Retinal pigment epithelial cell (primary cell): ENCODE measurements at regions not wholly inside any gene's neighbourhood (a gene's known extent, or its start where the extent isn't known, plus 50 kb on each side); places are given as distances from the start of the nearest gene placed in this dataset.

ENCODE experiments used
- DNase-seq: peaks from one replicate; pipeline ENCODE4 v3.0.0-alpha.2; 2010; ENCODE audit warnings: low read depth
- H3K4me3 ChIP-seq: 2 replicates; pipeline ENCODE4 v1.5.1; 2011; ENCODE audit warnings: mild to moderate bottlenecking, low read length, control low read depth, moderate library complexity
- TF ChIP-seq, protein P1 (sequence below): conservative IDR thresholded peaks from 2 replicates; pipeline ENCODE4 v1.5.1; 2011; ENCODE audit warnings: low read depth, low read length, control low read depth, inconsistent platforms

DNA sequence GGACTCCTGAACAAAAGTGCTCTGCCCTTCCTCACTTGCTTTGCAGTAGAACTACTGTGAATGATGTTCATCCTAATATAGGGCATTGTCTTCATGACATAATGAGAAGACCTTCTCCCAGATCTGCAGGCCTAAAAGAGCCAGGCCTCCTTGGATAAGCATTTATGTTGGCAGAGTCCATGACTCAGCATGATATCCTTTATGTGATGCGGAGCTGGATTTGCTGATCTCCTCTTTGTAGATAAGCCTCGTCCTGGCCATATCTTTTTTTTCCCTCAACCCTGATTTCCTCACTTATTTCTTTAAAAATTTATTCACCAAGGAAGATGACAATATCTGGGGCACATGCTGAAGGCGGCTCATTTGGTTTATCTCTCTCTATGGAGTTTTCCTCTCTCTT, 62.4 kb upstream of the TAS2R1 start:
- TF ChIP-seq, protein P1, sequence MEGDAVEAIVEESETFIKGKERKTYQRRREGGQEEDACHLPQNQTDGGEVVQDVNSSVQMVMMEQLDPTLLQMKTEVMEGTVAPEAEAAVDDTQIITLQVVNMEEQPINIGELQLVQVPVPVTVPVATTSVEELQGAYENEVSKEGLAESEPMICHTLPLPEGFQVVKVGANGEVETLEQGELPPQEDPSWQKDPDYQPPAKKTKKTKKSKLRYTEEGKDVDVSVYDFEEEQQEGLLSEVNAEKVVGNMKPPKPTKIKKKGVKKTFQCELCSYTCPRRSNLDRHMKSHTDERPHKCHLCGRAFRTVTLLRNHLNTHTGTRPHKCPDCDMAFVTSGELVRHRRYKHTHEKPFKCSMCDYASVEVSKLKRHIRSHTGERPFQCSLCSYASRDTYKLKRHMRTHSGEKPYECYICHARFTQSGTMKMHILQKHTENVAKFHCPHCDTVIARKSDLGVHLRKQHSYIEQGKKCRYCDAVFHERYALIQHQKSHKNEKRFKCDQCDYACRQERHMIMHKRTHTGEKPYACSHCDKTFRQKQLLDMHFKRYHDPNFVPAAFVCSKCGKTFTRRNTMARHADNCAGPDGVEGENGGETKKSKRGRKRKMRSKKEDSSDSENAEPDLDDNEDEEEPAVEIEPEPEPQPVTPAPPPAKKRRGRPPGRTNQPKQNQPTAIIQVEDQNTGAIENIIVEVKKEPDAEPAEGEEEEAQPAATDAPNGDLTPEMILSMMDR = no peak
- no peak overlapping the region for H3K4me3 ChIP-seq
- DNase-seq = no peak

DNA sequence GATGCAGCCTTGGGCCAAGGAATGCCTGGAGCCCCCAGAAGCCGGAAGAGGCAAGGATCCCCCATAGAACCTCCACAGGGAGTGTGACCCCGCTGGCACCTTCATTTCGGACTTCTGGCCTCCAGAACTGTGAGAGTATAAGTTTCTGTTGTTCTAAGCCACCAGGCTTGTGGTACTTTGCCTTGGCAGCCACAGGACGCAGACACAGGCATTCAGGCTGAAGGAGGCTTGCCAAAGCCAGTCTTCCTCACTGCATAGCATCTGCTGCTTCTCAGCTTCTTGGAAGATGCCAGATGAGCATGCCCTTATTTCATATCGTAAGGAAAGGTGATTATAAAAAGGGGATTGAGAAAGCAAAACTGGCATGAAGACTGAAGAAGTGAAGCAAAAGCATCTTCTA, 61.1 kb upstream of the TAS2R1 start:
- DNase-seq = no peak
- TF ChIP-seq, protein P1 = no peak

DNA sequence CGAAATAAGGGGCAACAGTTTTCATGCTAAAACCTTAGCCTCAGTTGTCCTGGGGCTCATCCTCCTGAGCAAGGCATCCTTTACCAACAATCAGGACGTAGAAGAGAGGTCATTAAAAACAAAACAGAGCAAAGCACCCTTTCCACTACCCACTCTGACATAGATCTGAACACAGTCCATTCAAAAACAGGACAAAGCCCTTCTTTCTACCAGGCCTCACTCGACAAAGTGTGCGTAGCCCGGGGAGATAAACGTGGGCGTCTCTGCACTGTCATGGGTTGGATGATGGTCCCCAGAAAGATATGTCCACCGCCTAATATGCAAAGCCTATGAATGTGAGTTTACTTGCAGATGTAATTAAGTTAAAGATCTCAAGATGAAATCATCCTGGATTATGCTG, 60.6 kb upstream of the TAS2R1 start:
- no peak for DNase-seq
- TF ChIP-seq, protein P1 = no peak
- H3K4me3 ChIP-seq = no peak overlapping the region

More for the DNA sequence above, 61.1 kb upstream of the TAS2R1 start:
- H3K4me3 ChIP-seq = no peak overlapping the region

GRCh38 chr5:9686216-9686615, 56.1 kb upstream of the TAS2R1 start:
- TF ChIP-seq, protein P1 = no peak
- peak; percentile 7 for DNase-seq
- no peak overlapping the region for H3K4me3 ChIP-seq

DNA sequence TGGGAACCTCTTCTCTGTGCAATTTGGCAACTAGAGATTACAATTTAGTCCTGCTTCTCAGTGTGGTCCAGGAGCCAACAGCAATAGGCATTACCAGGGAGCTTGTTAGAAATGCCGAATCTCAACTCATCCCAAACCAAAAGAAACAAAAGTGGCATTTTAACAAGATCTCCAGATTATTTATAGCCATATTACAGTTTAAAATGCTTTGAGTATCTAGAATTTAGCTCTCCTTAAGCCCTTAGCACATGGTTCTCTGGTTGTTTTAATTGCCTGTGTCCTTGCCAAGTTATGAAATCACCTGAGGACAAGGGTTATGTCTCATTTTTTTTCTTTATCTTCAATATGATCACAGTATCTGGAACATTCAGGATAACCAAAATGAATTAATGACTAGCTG, 51.6 kb upstream of the TAS2R1 start:
- TF ChIP-seq, protein P1 = no peak
- no peak for DNase-seq
- H3K4me3 ChIP-seq = no peak overlapping the region
